A549 (cell line): ENCODE measurements at regions not wholly inside any gene's neighbourhood (a gene's known extent, or its start where the extent isn't known, plus 50 kb on each side); places are given as distances from the start of the nearest gene placed in this dataset.
"Not testable (repeated sequence)": the region's sequence is repeated elsewhere in the genome, so short reads cannot be mapped to it uniquely, and the experiment has no call there.

Source experiments
- ATAC-seq, 2 experiments: fragments of 200-7000 bp in 1 of 2; fragments of >200 bp in 1 of 2; cut with Nextera tagmentation in 1 of 2; cut with Tn5 transposase in 1 of 2; 3 replicates each; pipeline versions ENCODE4 v1.8.0 to v1.9.1; 2018 to 2020; ENCODE audit warnings: mild to moderate bottlenecking in 1 of 2, moderate library complexity in 1 of 2
- CTCF ChIA-PET: fragments of 300-600 bp; sonication (Branson Sonifier 250); formaldehyde crosslinking; extraction: SDS; loops from one replicate; lab custom pipeline; 2021; ENCODE audit warnings: antibody characterized with exemption, inconsistent platforms; lab: Yijun Ruan, JAX
- POLR2A ChIA-PET: fragments of 350-600 bp; formaldehyde crosslinking; extraction: SDS; loops from one replicate; lab custom pipeline; 2021; ENCODE audit warnings: antibody characterized with exemption, inconsistent platforms; lab: Yijun Ruan, JAX
- DNase-seq, 2 experiments: peaks; one replicate each; pipeline versions ENCODE4 v3.0.0 to v3.0.0-alpha.2; 2011 to 2016; ENCODE audit warnings: low read depth in 1 of 2, low spot score in 1 of 2
- FAIRE-seq: peaks from 2 replicates; lab custom pipeline; 2011; peaks lifted over from hg19 to GRCh38; lab: Jason Lieb, UNC
- H3K27ac ChIP-seq, 2 experiments: fragments of >200 bp; sonication (Bioruptor Twin); formaldehyde crosslinking; 3 replicates each; pipeline ENCODE4 v1.5.1; 2016 to 2017
- H3K4me1 ChIP-seq: fragments of >200 bp; sonication (Bioruptor Twin); formaldehyde crosslinking; 3 replicates; pipeline ENCODE4 v1.6.1; 2016
- H3K4me2 ChIP-seq: fragments of >200 bp; sonication (Bioruptor Twin); formaldehyde crosslinking; 3 replicates; pipeline ENCODE4 v1.6.1; 2016
- H3K4me3 ChIP-seq: fragments of >200 bp; sonication (Bioruptor Twin); formaldehyde crosslinking; 3 replicates; pipeline ENCODE4 v1.5.1; 2016
- H3K9me3 ChIP-seq: fragments of >200 bp; sonication (Bioruptor Twin); formaldehyde crosslinking; 3 replicates; pipeline ENCODE4 v1.6.1; 2016
- CBX2 ChIP-seq: fragments of 200-600 bp; sonication (generic); IDR thresholded peaks from 2 replicates; pipeline ENCODE4 v1.6.1; 2016; ENCODE audit warnings: low read depth, mild to moderate bottlenecking, borderline replicate concordance
- CEBPB ChIP-seq, 2 experiments: fragments of >200 bp in 1 of 2; sonication (Bioruptor Twin) in 1 of 2; formaldehyde crosslinking in 1 of 2; IDR thresholded peaks; 2 replicates each; pipeline ENCODE4 v1.6.1; 2012 to 2016
- HDAC2 ChIP-seq: fragments of 200-600 bp; sonication (generic); IDR thresholded peaks from 2 replicates; pipeline ENCODE4 v1.6.1; 2016
- MAFK ChIP-seq: fragments of 450-650 bp; IDR thresholded peaks from 2 replicates; pipeline ENCODE4 v1.6.1; 2014; ENCODE audit not compliant: partially characterized antibody
- PBX3 ChIP-seq: IDR thresholded peaks from 2 replicates; pipeline ENCODE4 v1.6.1; 2012
- PHF8 ChIP-seq: fragments of 200-600 bp; sonication (generic); IDR thresholded peaks from 2 replicates; pipeline ENCODE4 v1.6.1; 2016; ENCODE audit warnings: low read depth, mild to moderate bottlenecking, antibody characterized with exemption, moderate library complexity, borderline replicate concordance
- RNF2 ChIP-seq: fragments of 200-600 bp; sonication (generic); IDR thresholded peaks from 2 replicates; pipeline ENCODE4 v1.6.1; 2016; ENCODE audit warnings: low read depth, mild to moderate bottlenecking, antibody characterized with exemption, moderate library complexity, borderline replicate concordance
- WGBS: methylation state at CpG from one replicate; pipeline ENCODE4 v1.1.6; 2017; ENCODE audit errors: missing lambda C conversion rate; 5-methylcytosine and 5-hydroxymethylcytosine counted together

GRCh38 chr16:29145086-29145485 lies 160.2 kb downstream of the LAT start:
- H3K4me1 ChIP-seq, H3K9me3 ChIP-seq, H3K4me3 ChIP-seq, H3K27ac ChIP-seq, FAIRE-seq, POLR2A ChIA-PET, ATAC-seq, DNase-seq, H3K4me2 ChIP-seq: not testable (repeated sequence)
- 98% methylated on average over 11 of the region's 12 CpGs for WGBS
- CTCF ChIA-PET, result interaction anchor here (2.2 kb wide), 1 partner anchor 29 kb away, joined by 4 read pairs; no protein-coding TSS in a partner anchor

GRCh38 chr16:29144669-29145062 lies 159.8 kb downstream of the LAT start:
- CTCF ChIA-PET, result interaction anchor here (2.2 kb wide), 1 partner anchor 29 kb away, joined by 4 read pairs; no protein-coding TSS in a partner anchor
- H3K4me1 ChIP-seq, DNase-seq, H3K27ac ChIP-seq, POLR2A ChIA-PET, H3K4me3 ChIP-seq, ATAC-seq, H3K9me3 ChIP-seq, FAIRE-seq, H3K4me2 ChIP-seq: not testable (repeated sequence)
- WGBS, result 76% methylated on average over 4 of the region's 15 CpGs

- H3K27ac ChIP-seq, POLR2A ChIA-PET, H3K9me3 ChIP-seq, H3K4me2 ChIP-seq, H3K4me3 ChIP-seq, ATAC-seq, H3K4me1 ChIP-seq, DNase-seq, FAIRE-seq: not testable (repeated sequence)
- CTCF ChIA-PET, result interaction anchor here (2.2 kb wide), 1 partner anchor 28 kb away, joined by 4 read pairs; no protein-coding TSS in a partner anchor
- WGBS, result 91% methylated on average over 19 of the region's 23 CpGs
These were observed 159.2 kb downstream of the LAT start for GRCh38 chr16:29143739-29144668.

- H3K27ac ChIP-seq, H3K4me1 ChIP-seq, FAIRE-seq, H3K4me3 ChIP-seq, H3K9me3 ChIP-seq, POLR2A ChIA-PET, DNase-seq, CTCF ChIA-PET, ATAC-seq, H3K4me2 ChIP-seq: not testable (repeated sequence)
- WGBS, result 78% methylated on average over 12 of the region's 14 CpGs
These were observed 157.7 kb downstream of the LAT start for GRCh38 chr16:29142506-29142905.

GRCh38 chr16:29141586-29142324 lies 156.9 kb downstream of the LAT start:
- DNase-seq, result no peak
- CTCF ChIA-PET, result no interaction called here
- no peak for FAIRE-seq
- TF ChIP-seq RNF2, result no peak
- no peak for TF ChIP-seq CEBPB (IDR thresholded peaks at IDR 0.05)
- TF ChIP-seq HDAC2, result no peak
- TF ChIP-seq MAFK, result no peak
- no peak for TF ChIP-seq PHF8
- TF ChIP-seq CBX2, result no peak
- TF ChIP-seq PBX3, result no peak
- POLR2A ChIA-PET, result no interaction called here
- no peak for ATAC-seq
- no peak overlapping the region for H3K4me3 ChIP-seq
- WGBS, result 89% methylated on average over 11 of the region's 35 CpGs
- no peaks in the 10 kb centered on the region for H3K9me3 ChIP-seq
- no peak overlapping the region for H3K27ac ChIP-seq
- H3K4me1 ChIP-seq, result no peaks in the 10 kb centered on the region
- no peak overlapping the region for H3K4me2 ChIP-seq

- H3K4me3 ChIP-seq, H3K27ac ChIP-seq, ATAC-seq, CTCF ChIA-PET, H3K4me2 ChIP-seq, POLR2A ChIA-PET, H3K9me3 ChIP-seq, FAIRE-seq, H3K4me1 ChIP-seq, DNase-seq: not testable (repeated sequence)
- 78% methylated on average over 12 of the region's 12 CpGs for WGBS
These were observed 156.3 kb downstream of the LAT start for GRCh38 chr16:29141121-29141520.

GRCh38 chr16:29139901-29140855 lies 155.3 kb downstream of the LAT start:
- H3K4me3 ChIP-seq, FAIRE-seq, DNase-seq, ATAC-seq, H3K4me1 ChIP-seq, H3K9me3 ChIP-seq, CTCF ChIA-PET, POLR2A ChIA-PET, H3K4me2 ChIP-seq, H3K27ac ChIP-seq: not testable (repeated sequence)
- WGBS, result 83% methylated on average over 41 of the region's 44 CpGs
